ENCODE measurements at regions not wholly inside any gene's neighbourhood (a gene's known extent, or its start where the extent isn't known, plus 50 kb on each side); places are given as distances from the start of the nearest gene placed in this dataset.
"Not testable (repeated sequence)": the region's sequence is repeated elsewhere in the genome, so short reads cannot be mapped to it uniquely, and the experiment has no call there.

GRCh38 chr18:15003231-15003630, 255.3 kb downstream of the ANKRD30B start:
- not testable (repeated sequence) for TF ChIP-seq RAD21 (IDR thresholded peaks at IDR 0.05; ENCODE audit: low read length); CTCF (conservative IDR thresholded peaks at IDR 0.05; ENCODE audit: low read depth, low read length); ELK1 (IDR thresholded peaks at IDR 0.05; ENCODE audit: borderline replicate concordance, low read depth, low read length); FOS (IDR thresholded peaks at IDR 0.05; ENCODE audit: low read depth, low read length); POLR2A (IDR thresholded peaks at IDR 0.05; ENCODE audit: low read depth, low read length); CEBPB (IDR thresholded peaks at IDR 0.05; ENCODE audit: low read depth, low read length); BHLHE40 (IDR thresholded peaks at IDR 0.05; ENCODE audit: low read depth, low read length); MXI1 (IDR thresholded peaks at IDR 0.05; ENCODE audit: borderline replicate concordance, low read depth, low read length)
